ENCODE measurements at regions not wholly inside any gene's neighbourhood (a gene's known extent, or its start where the extent isn't known, plus 50 kb on each side); places are given as distances from the start of the nearest gene placed in this dataset.
"Not testable (repeated sequence)": the region's sequence is repeated elsewhere in the genome, so short reads cannot be mapped to it uniquely, and the experiment has no call there.

GRCh38 chr1:234915924-234916675, 212.5 kb downstream of the TOMM20 start:
- DNase-seq, result no peak

GRCh38 chr1:234914606-234915290, 213.9 kb downstream of the TOMM20 start:
- DNase-seq, result no peak

GRCh38 chr1:234913771-234914170, 214.9 kb downstream of the TOMM20 start:
- no peak for DNase-seq

GRCh38 chr1:234913278-234913649, 215.4 kb downstream of the TOMM20 start:
- no peak for DNase-seq

GRCh38 chr1:234912548-234913277, 215.9 kb downstream of the TOMM20 start:
- DNase-seq, result peak; percentile 48

GRCh38 chr1:234911787-234912186, 216.8 kb downstream of the TOMM20 start:
- no peak for DNase-seq

- not testable (repeated sequence) for DNase-seq
These were observed 217.5 kb downstream of the TOMM20 start for GRCh38 chr1:234911136-234911535.

- no peak for DNase-seq
These were observed 218.8 kb downstream of the TOMM20 start for GRCh38 chr1:234909851-234910250.

GRCh38 chr1:234909307-234909810, 219.3 kb downstream of the TOMM20 start:
- no peak for DNase-seq

- DNase-seq, result no peak
These were observed 220.1 kb downstream of the TOMM20 start for GRCh38 chr1:234908571-234908970.

GRCh38 chr1:234907940-234908405, 220.7 kb downstream of the TOMM20 start:
- DNase-seq, result peak; percentile 53

GRCh38 chr1:234907208-234907939, 221.3 kb downstream of the TOMM20 start:
- DNase-seq, result no peak

GRCh38 chr1:234906654-234907053, 222.0 kb downstream of the TOMM20 start:
- DNase-seq, result no peak

GRCh38 chr1:234902774-234903547, 225.7 kb downstream of the TOMM20 start:
- DNase-seq, result no peak

GRCh38 chr1:234901491-234902049, 227.1 kb downstream of the TOMM20 start:
- DNase-seq, result no peak

GRCh38 chr1:234900595-234900994, 228.0 kb downstream of the TOMM20 start:
- no peak for DNase-seq

GRCh38 chr1:234899730-234900072, 228.9 kb downstream of the TOMM20 start:
- DNase-seq, result no peak

- no peak for DNase-seq
These were observed 229.5 kb downstream of the TOMM20 start for GRCh38 chr1:234899041-234899729.

GRCh38 chr1:234898455-234899033, 230.1 kb downstream of the TOMM20 start:
- DNase-seq, result no peak

GRCh38 chr1:234897754-234898454, 230.7 kb downstream of the TOMM20 start:
- no peak for DNase-seq

Measured in kidney glomerular epithelial cell (primary cell).